ENCODE measurements at regions not wholly inside any gene's neighbourhood (a gene's known extent, or its start where the extent isn't known, plus 50 kb on each side); places are given as distances from the start of the nearest gene placed in this dataset.

DNA sequence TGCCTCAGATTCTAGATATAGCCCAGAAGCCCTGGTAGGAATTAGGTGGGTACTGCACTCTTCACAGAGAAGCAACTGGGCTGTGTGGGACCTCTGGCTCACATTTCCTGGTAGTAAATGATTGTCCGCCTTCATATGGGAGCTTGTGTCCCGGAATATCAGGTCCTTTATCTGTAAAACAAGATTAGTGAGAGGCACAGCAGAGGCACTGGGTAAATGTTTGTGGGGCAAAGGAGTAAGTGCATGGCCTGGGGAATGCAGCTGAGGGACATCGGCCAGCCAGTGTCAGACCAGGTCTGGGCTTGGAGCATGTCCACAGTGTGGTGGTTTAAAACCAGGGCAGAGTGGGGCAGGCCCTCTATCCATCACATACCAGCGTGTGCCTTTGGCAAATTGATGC lies 323.3 kb upstream of the ZMIZ1 start:
- TF ChIP-seq CTCF (conservative IDR thresholded peaks at IDR 0.05; ENCODE audit: low read length) (no peak), EZH2phosphoT487 (IDR thresholded peaks at IDR 0.05; ENCODE audit: borderline replicate concordance, low read depth, low read length) (no peak)

All from OCI-LY7 (cell line).